ENCODE measurements at regions not wholly inside any gene's neighbourhood (a gene's known extent, or its start where the extent isn't known, plus 50 kb on each side); places are given as distances from the start of the nearest gene placed in this dataset.

DNA sequence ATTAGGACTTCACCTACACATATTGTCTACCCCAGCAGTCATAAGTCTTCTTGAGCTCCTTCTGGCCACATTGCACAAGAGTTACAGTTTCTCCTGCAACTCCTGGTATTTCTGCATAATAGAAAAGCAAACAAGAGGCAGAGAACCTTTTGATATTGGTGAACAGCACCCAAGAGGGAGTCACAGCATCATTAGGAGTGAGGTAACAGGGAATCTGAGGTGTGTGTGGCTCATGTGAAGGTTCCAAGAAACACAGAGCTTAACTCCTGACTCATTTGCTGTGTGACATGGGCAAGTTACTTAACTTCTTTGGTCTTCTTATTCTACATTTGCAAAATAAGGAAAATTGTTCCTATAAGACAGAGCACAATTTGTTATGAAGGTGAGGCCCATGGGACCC, 374.6 kb downstream of the INSC start:
- no peak for DNase-seq

- no peak for DNase-seq
Observed at GRCh38 chr11:15490535-15490934, 375.8 kb downstream of the INSC start.

DNA sequence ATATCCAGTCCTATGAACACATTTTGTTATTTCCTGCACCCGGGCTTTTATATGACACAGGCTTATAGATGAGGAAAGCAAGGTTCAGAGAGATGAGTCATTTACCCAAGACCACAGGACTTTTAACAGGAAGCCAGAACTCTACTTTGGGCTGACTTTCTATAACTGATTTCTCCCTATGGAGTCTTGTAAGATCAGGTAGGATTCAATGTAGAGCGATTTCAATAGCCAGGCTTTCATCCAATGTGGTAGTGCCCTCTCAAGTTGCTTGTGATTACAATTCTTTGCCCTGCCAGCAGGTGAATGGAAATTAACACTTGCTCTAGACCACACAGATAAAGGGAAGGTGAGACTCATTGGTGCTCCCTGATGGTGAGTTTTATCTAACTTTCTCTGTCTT, 378.3 kb downstream of the INSC start:
- no peak for DNase-seq

- DNase-seq = no peak
Observed at GRCh38 chr11:15493921-15494620, 379.3 kb downstream of the INSC start.

- no peak for DNase-seq
Observed at GRCh38 chr11:15494740-15495139, 380.0 kb downstream of the INSC start.

- DNase-seq = no peak
Observed at GRCh38 chr11:15495462-15495861, 380.7 kb downstream of the INSC start.

DNA sequence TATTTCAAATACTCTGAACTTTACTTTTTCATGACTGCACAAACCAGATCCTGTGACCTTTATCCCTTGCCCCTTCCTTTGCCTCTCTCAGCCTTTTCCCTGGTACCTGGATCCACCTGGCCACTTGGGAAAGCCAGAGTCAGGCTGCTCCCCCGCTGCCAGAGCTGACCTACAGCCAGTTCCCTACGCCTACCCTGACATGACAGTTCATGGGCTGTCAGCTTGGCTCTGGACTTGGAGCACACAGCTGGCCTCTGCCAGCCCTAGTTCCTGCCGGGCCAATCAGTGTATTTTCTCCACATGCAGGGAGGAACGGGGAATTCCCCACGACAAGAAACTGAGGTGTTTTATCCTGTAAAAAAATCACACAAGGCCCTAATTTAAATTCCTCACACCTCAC, 382.6 kb downstream of the INSC start:
- no peak for DNase-seq

DNA sequence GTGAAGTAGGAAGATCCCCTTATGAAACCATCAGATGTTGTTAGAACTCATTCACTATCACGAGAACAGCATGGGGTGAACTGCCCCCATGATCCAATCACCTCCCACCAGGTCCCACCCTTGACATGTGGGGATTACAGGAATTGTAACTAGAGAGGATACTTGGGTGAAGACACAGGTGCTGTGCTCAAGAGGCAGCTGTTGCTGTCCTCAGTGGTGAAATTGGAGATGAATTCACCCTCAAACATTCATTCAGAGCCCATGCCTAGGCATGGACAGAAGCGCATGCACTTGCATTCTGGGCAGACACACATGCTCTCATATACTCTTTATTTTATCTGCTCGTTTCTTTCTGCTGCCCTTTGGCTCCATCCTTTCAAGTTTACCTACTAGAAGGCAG, 385.0 kb downstream of the INSC start:
- no peak for DNase-seq

- DNase-seq = no peak
Observed at GRCh38 chr11:15500643-15501042, 385.9 kb downstream of the INSC start.

DNA sequence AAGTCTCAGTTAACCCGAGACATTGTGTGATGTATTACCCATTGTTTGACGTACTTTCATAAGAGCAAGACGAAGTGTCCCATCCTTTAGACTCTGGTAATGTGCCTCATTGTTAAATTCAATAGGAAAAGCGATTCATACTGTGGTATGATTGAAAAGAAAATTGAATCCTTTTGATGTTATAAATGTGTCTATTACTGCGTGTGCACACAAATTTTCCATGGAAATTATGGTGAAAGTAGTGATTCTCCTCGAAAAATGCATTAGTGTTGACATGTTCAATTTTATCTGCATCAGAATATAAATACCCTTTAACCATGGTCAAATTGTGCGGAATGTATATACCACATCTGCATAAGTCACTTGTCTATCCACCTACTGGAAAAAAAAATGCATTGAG, 386.8 kb downstream of the INSC start:
- DNase-seq = no peak

GRCh38 chr11:15505155-15505554, 390.4 kb downstream of the INSC start:
- no peak for DNase-seq

GRCh38 chr11:15507592-15507991, 392.9 kb downstream of the INSC start:
- DNase-seq = no peak

- no peak for DNase-seq
Observed at GRCh38 chr11:15509082-15509481, 394.4 kb downstream of the INSC start.

DNA sequence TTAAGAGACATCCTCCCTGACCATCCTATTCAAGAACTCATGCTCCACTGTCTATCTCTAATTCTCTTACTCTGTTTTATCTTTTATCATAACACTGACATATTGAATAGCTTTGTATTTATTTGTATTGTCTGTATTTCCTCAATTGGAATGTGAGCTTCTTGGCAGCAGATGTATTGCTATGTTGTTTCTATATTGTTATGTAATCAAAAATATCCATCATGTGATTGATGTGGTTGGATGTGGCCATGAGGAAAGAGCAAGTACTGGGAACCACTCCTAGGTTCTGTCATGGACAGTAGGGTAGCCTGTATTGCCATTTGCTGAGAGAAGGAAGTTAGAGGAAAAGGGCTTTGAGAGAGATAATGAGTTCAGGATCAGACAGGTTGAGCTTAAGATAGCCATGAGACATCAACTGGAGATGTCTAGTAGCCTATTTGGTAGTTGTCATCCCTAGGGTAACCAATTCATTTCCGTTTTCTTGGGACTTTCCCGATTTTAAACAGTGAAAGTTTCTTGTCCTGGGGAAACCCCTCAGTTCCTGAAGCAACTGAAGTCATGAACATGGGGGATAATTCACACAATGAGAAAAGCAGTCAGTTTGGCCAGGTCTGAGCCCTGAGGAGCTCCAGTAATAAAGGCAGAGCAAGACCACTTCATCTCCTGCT, 404.5 kb downstream of the INSC start:
- DNase-seq = no peak

GRCh38 chr11:15519911-15520310, 405.2 kb downstream of the INSC start:
- DNase-seq = no peak

DNA sequence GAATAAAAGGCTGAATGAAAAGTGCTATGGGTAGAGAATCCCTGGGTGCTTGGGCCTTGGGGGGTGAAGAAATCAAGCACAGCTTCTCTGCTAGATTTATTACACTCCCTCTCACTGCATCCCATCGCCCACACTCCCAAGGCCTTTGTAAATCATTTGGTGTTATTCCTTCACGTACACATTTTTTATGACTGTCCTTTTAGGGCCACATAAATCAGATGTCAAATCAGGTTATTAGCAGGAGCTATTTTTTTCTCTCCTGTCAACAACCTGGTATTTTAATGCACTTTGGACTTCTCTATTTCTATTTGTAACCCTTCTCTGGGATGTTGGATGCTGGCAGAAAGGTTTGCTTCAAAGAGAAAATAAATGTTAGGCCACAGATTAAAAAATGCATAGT, 408.8 kb downstream of the INSC start:
- no peak for DNase-seq

DNA sequence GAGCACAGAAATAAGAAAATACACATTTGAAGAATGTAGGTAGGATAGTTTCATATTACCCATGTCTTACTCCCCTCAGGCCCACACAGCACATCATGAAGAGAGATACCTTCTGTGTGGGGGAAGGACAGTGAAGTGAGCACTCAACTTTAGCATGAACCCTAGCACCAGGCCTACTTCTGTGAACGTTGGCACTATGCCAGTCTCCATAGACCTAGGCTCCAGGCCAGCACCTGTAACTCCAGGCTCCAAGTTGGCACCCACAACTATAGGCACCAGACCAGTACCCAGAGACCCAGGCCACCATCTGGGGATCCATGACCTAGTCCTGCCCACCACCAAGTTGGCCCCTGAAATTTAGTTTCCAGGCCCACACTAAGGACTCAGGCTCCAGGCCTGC, 410.9 kb downstream of the INSC start:
- no peak for DNase-seq

- DNase-seq = no peak
Observed at GRCh38 chr11:15526032-15526431, 411.3 kb downstream of the INSC start.

DNA sequence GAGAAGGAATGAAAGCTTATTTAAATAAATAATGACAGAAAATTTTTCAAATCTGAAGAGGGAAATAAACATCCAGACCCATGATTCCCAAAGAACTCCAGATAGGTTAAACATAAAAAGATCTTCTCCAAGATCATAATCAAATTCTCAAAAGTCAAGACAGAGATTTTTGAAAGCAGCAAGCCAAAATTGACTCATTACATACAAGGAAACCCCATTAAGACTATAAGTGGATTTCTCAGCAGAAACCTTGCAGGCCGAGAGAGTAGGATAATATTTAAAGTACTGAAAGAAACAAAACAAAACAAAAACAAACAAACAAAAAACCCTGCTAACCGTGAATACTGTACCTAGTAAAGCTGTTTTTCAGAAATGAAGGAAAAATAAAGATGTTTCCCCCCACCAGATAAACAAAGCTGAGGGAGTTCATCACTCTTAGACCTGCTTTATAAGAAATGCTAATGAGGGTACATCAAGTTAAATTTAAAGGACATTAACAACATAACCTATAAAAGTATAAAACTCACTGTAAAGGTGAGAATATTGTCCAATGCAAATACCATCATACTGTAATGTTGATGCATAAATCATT, 412.2 kb downstream of the INSC start:
- no peak for DNase-seq

- no peak for DNase-seq
Observed at GRCh38 chr11:15532432-15532831, 417.7 kb downstream of the INSC start.

- no peak for DNase-seq
Observed at GRCh38 chr11:15534266-15534665, 419.5 kb downstream of the INSC start.

DNA sequence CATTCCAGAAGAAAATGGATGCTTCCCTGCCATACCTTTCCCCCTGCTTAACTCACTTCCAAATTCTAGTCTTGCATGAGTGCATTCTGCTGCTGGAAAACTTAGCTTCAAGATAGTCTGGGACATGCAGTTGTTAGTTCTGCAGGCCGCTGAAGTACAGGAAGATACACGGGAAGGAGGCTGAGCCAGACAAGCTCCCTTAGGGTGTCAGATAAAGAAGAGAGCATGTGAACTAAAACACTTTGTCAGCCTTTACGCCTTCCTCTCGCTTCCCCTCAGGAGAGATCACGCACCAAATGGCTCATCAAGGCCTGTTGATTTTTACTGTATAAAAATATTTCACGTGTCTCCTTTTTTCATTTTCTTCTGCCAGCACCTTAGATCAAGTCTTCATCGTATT, 420.7 kb downstream of the INSC start:
- no peak for DNase-seq

DNA sequence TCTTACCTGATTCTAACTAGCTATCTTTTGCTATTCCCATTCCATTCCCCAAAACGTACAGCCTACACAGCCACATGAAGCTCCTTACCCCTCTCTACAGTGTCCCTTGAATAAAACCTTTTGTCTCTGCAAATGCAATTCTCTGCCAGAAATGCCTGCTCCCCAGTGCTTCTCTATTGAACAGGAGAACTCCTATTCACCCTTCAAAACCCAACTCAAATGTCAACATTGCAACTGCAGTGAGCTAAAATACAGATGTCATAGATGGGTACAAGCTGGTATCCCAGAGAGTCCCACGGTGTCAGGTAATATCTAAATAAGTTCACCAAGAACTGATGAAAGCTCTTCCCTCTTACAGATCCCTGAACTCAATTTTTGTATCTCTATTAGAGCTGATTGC, 421.7 kb downstream of the INSC start:
- DNase-seq = no peak

DNA sequence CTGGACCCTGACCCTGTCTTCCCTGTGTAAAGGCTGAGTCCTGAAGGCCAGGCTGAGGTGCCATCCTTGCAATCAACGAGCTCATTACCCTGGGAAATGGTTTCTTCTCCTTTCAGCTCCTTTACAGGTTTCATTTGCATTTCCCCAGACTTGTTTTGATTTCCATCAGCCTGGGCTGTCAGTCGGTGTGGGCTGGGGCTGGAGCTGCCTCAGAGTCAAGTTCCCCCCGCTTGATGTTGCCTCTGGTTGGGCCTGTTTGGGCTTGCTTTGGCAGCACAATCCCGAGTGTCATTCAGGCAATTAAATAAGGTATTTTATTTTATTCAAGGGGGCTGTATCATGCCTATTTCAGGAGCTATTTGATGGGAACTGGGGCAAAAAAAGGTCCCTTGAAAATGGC, 424.9 kb downstream of the INSC start:
- no peak for DNase-seq
